ENCODE measurements at regions not wholly inside any gene's neighbourhood (a gene's known extent, or its start where the extent isn't known, plus 50 kb on each side); places are given as distances from the start of the nearest gene placed in this dataset.

DNA sequence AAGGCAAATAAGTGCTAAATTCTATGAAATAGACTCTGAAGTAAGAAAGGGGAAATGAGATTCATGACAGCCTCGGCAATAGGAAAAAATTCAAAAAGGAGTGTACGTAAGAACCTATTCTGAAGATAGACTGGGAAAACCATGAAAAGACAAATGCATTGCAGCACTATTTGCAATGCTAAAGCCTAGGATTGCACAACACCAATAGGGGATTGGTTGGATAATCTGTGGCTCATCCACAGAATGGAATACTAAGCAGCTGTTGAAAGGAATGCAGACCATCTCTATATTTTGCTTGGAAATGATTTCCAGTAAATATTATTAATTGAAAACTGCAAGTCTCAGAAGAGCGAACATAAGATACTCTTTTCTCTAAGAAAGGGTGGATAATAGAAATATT is 91.7 kb upstream of the CLMP start:
- TF ChIP-seq FOXP2 (optimal IDR thresholded peaks at IDR 0.05; ENCODE audit: borderline replicate concordance, extremely low read depth, extremely low read length, insufficient read depth): no peak
- TF ChIP-seq SIN3A (IDR thresholded peaks at IDR 0.05; ENCODE audit: borderline replicate concordance, insufficient read depth, low read length): no peak
- TF ChIP-seq, protein P1, sequence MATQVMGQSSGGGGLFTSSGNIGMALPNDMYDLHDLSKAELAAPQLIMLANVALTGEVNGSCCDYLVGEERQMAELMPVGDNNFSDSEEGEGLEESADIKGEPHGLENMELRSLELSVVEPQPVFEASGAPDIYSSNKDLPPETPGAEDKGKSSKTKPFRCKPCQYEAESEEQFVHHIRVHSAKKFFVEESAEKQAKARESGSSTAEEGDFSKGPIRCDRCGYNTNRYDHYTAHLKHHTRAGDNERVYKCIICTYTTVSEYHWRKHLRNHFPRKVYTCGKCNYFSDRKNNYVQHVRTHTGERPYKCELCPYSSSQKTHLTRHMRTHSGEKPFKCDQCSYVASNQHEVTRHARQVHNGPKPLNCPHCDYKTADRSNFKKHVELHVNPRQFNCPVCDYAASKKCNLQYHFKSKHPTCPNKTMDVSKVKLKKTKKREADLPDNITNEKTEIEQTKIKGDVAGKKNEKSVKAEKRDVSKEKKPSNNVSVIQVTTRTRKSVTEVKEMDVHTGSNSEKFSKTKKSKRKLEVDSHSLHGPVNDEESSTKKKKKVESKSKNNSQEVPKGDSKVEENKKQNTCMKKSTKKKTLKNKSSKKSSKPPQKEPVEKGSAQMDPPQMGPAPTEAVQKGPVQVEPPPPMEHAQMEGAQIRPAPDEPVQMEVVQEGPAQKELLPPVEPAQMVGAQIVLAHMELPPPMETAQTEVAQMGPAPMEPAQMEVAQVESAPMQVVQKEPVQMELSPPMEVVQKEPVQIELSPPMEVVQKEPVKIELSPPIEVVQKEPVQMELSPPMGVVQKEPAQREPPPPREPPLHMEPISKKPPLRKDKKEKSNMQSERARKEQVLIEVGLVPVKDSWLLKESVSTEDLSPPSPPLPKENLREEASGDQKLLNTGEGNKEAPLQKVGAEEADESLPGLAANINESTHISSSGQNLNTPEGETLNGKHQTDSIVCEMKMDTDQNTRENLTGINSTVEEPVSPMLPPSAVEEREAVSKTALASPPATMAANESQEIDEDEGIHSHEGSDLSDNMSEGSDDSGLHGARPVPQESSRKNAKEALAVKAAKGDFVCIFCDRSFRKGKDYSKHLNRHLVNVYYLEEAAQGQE (IDR thresholded peaks at IDR 0.05; ENCODE audit: insufficient read depth in 1 of 2, low read depth in 2 of 2, low read length in 2 of 2): no peak
- no peak for TF ChIP-seq POLR2AphosphoS5 (IDR thresholded peaks at IDR 0.05; ENCODE audit: low read depth, low read length)
- TF ChIP-seq TAF1 (IDR thresholded peaks at IDR 0.05; ENCODE audit: borderline replicate concordance, insufficient read depth, low read length): no peak

DNA sequence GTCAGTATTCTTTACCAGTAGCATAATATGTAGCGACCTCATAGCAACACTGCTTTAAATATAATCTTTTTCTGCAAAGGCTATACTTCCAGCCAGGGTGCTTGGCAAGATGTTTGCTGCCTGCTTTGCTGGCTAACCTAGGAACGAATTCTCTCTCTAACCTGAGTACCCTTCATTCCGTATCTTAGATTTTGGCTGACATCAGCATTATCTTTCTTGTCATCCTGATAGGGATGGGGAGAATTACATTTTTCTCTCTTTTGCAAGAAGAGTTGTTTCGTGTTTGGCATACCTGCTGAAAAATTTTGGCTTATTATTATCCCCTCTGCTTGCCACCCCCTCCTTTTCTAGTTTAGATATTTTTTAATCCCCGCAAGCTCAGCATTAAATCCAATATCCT is 91.2 kb upstream of the CLMP start:
- no peak for TF ChIP-seq TAF1 (IDR thresholded peaks at IDR 0.05; ENCODE audit: borderline replicate concordance, insufficient read depth, low read length)
- TF ChIP-seq, protein P1 (IDR thresholded peaks at IDR 0.05; ENCODE audit: insufficient read depth in 1 of 2, low read depth in 2 of 2, low read length in 2 of 2): no peak
- no peak for TF ChIP-seq SIN3A (IDR thresholded peaks at IDR 0.05; ENCODE audit: borderline replicate concordance, insufficient read depth, low read length)
- TF ChIP-seq POLR2AphosphoS5 (IDR thresholded peaks at IDR 0.05; ENCODE audit: low read depth, low read length): no peak
- no peak for TF ChIP-seq FOXP2 (optimal IDR thresholded peaks at IDR 0.05; ENCODE audit: borderline replicate concordance, extremely low read depth, extremely low read length, insufficient read depth)

DNA sequence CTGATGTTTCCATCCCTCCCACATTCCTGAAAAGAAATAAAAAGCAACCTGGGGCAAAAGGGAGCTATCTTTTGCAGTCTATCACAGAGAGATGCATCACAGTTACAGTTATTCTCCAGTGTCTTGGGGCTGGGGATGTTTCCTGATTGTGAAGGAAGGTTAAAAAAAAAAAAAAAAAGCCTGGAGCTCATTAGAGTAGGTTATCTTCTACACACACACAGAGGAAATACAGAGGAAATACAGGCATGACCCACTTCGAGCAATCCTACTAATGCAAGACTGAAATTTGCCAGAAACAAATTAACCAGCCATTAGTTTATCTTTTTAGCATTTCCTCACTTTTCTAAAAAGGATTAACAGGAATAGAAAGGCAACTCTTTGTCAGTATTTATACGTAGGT is 89.4 kb upstream of the CLMP start:
- TF ChIP-seq TAF1 (IDR thresholded peaks at IDR 0.05; ENCODE audit: borderline replicate concordance, insufficient read depth, low read length): no peak
- TF ChIP-seq, protein P1 (IDR thresholded peaks at IDR 0.05; ENCODE audit: insufficient read depth in 1 of 2, low read depth in 2 of 2, low read length in 2 of 2): no peak
- TF ChIP-seq FOXP2 (optimal IDR thresholded peaks at IDR 0.05; ENCODE audit: borderline replicate concordance, extremely low read depth, extremely low read length, insufficient read depth): no peak
- no peak for TF ChIP-seq SIN3A (IDR thresholded peaks at IDR 0.05; ENCODE audit: borderline replicate concordance, insufficient read depth, low read length)
- no peak for TF ChIP-seq POLR2AphosphoS5 (IDR thresholded peaks at IDR 0.05; ENCODE audit: low read depth, low read length)

DNA sequence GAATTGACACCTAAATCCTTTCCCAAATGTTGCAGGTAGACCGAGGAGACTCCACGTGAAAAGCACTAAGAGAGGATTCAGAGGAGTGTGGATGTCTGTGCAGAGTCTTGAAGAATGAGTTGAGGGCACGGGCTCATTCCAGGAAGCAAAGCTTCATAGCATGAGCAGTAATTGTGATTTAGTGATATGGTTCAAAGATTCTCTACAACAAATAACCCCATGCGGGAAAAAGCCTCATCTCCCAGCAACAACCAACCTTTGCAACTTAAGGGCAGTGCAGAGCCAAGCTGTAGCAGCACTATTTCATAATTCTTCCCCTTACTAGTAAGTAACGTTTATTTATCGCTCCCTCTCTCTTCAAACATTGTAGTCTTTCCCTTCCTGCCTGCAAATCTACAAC is 87.5 kb upstream of the CLMP start:
- TF ChIP-seq SIN3A (IDR thresholded peaks at IDR 0.05; ENCODE audit: borderline replicate concordance, insufficient read depth, low read length): no peak

DNA sequence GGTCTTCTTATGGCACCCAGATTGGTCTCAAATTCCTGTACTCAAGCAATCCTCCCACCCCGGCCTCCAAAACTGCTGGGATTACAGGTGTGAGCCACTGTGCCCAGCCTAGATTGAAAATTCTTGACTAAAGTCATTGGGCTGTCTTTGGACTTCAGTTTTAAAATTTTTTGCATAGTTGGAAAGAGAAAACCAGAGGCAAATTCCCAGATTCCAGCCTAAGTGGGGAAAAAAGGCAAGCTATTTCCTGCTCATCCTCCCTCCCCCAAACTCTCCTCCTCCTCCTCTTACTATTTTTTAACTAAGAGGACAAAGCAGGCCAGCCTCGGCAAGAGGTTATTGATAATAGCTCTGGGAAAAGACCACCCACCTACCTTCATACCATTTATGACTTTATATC is 78.6 kb upstream of the CLMP start:
- no peak for TF ChIP-seq POLR2AphosphoS5 (IDR thresholded peaks at IDR 0.05; ENCODE audit: low read depth, low read length)
- TF ChIP-seq FOXP2 (optimal IDR thresholded peaks at IDR 0.05; ENCODE audit: borderline replicate concordance, extremely low read depth, extremely low read length, insufficient read depth): no peak
- no peak for TF ChIP-seq TAF1 (IDR thresholded peaks at IDR 0.05; ENCODE audit: borderline replicate concordance, insufficient read depth, low read length)
- TF ChIP-seq, protein P1 (IDR thresholded peaks at IDR 0.05; ENCODE audit: insufficient read depth in 1 of 2, low read depth in 2 of 2, low read length in 2 of 2): no peak
- TF ChIP-seq SIN3A (IDR thresholded peaks at IDR 0.05; ENCODE audit: borderline replicate concordance, insufficient read depth, low read length): no peak

All from PFSK-1 (cell line).